GM19397 (cell line): ENCODE measurements at regions not wholly inside any gene's neighbourhood (a gene's known extent, or its start where the extent isn't known, plus 50 kb on each side); places are given as distances from the start of the nearest gene placed in this dataset.

Experiments
- ATAC-seq: cut with Tn5 transposase; IDR thresholded peaks from one replicate; pipeline ENCODE4 v1.9.1; 2021; ENCODE audit warnings: mild to moderate bottlenecking, moderate library complexity; ENCODE audit not compliant: unreplicated experiment

- no peak for ATAC-seq
Measured at GRCh38 chr7:42460933-42461332, 223.9 kb upstream of the GLI3 start.

GRCh38 chr7:42460148-42460547 is 223.1 kb upstream of the GLI3 start:
- no peak for ATAC-seq

GRCh38 chr7:42457663-42458062 is 220.7 kb upstream of the GLI3 start:
- no peak for ATAC-seq

GRCh38 chr7:42456756-42457276 is 219.8 kb upstream of the GLI3 start:
- no peak for ATAC-seq

GRCh38 chr7:42456267-42456666 is 219.3 kb upstream of the GLI3 start:
- ATAC-seq, result no peak

- no peak for ATAC-seq
Measured at GRCh38 chr7:42453931-42454361, 216.9 kb upstream of the GLI3 start.

GRCh38 chr7:42452356-42452755 is 215.3 kb upstream of the GLI3 start:
- no peak for ATAC-seq

GRCh38 chr7:42449431-42449830 is 212.4 kb upstream of the GLI3 start:
- ATAC-seq, result no peak

GRCh38 chr7:42448901-42449300 is 211.9 kb upstream of the GLI3 start:
- ATAC-seq, result no peak

- no peak for ATAC-seq
Measured at GRCh38 chr7:42445691-42446090, 208.7 kb upstream of the GLI3 start.

GRCh38 chr7:42440951-42441350 is 203.9 kb upstream of the GLI3 start:
- ATAC-seq, result no peak

GRCh38 chr7:42432644-42433043 is 195.6 kb upstream of the GLI3 start:
- ATAC-seq, result no peak

- ATAC-seq, result no peak
Measured at GRCh38 chr7:42431873-42432272, 194.9 kb upstream of the GLI3 start.

- ATAC-seq, result no peak
Measured at GRCh38 chr7:42429339-42429738, 192.3 kb upstream of the GLI3 start.

GRCh38 chr7:42426163-42426562 is 189.2 kb upstream of the GLI3 start:
- ATAC-seq, result no peak

GRCh38 chr7:42414941-42415505 is 178.0 kb upstream of the GLI3 start:
- no peak for ATAC-seq

- ATAC-seq, result no peak
Measured at GRCh38 chr7:42414028-42414427, 177.0 kb upstream of the GLI3 start.

GRCh38 chr7:42409296-42409695 is 172.3 kb upstream of the GLI3 start:
- no peak for ATAC-seq

GRCh38 chr7:42407833-42408232 is 170.8 kb upstream of the GLI3 start:
- ATAC-seq, result no peak

- no peak for ATAC-seq
Measured at GRCh38 chr7:42407021-42407710, 170.2 kb upstream of the GLI3 start.

- ATAC-seq, result no peak
Measured at GRCh38 chr7:42406358-42406757, 169.3 kb upstream of the GLI3 start.

GRCh38 chr7:42405782-42406181 is 168.8 kb upstream of the GLI3 start:
- no peak for ATAC-seq

- ATAC-seq, result no peak
Measured at GRCh38 chr7:42403831-42404230, 166.8 kb upstream of the GLI3 start.
